ENCODE measurements at regions not wholly inside any gene's neighbourhood (a gene's known extent, or its start where the extent isn't known, plus 50 kb on each side); places are given as distances from the start of the nearest gene placed in this dataset.

GRCh38 chr6:1463275-1463674, 73.9 kb downstream of the FOXF2 start:
- Mint-ChIP-seq H3K27ac (no peak overlapping the region), H3K36me3 (ENCODE audit: low read depth) (no peaks in the 10 kb centered on the region), H3K9me3 (no peaks in the 10 kb centered on the region), H3K27me3 (ENCODE audit: insufficient read depth) (peaks cover 5% of the 10 kb centered on the region), H3K4me1 (ENCODE audit: low read depth) (peaks cover 10% of the 10 kb centered on the region), H3K4me3 (no peak overlapping the region)
- TF ChIP-seq CTCF (IDR thresholded peaks at IDR 0.05): no peak
- no peak for DNase-seq

- TF ChIP-seq CTCF (IDR thresholded peaks at IDR 0.05): no peak
- Mint-ChIP-seq H3K4me3 (no peak overlapping the region), H3K27me3 (ENCODE audit: insufficient read depth) (peaks cover 5% of the 10 kb centered on the region), H3K36me3 (ENCODE audit: low read depth) (no peaks in the 10 kb centered on the region), H3K9me3 (no peaks in the 10 kb centered on the region), H3K4me1 (ENCODE audit: low read depth) (peaks cover 10% of the 10 kb centered on the region), H3K27ac (no peak overlapping the region)
- DNase-seq: no peak
Observed at GRCh38 chr6:1463751-1464426, 74.5 kb downstream of the FOXF2 start.

- Mint-ChIP-seq H3K36me3 (ENCODE audit: low read depth) (no peaks in the 10 kb centered on the region), H3K9me3 (no peaks in the 10 kb centered on the region), H3K4me3 (no peak overlapping the region), H3K27me3 (ENCODE audit: insufficient read depth) (peaks cover 5% of the 10 kb centered on the region), H3K27ac (no peak overlapping the region), H3K4me1 (ENCODE audit: low read depth) (peaks cover 10% of the 10 kb centered on the region)
- no peak for DNase-seq
- TF ChIP-seq CTCF (IDR thresholded peaks at IDR 0.05): no peak
Observed at GRCh38 chr6:1464781-1465370, 75.5 kb downstream of the FOXF2 start.

- Mint-ChIP-seq H3K27me3 (ENCODE audit: insufficient read depth) (peaks cover 7% of the 10 kb centered on the region), H3K9me3 (no peaks in the 10 kb centered on the region), H3K4me1 (ENCODE audit: low read depth) (peaks cover 3% of the 10 kb centered on the region), H3K27ac (no peak overlapping the region), H3K36me3 (ENCODE audit: low read depth) (no peaks in the 10 kb centered on the region), H3K4me3 (no peak overlapping the region)
- no peak for DNase-seq
- no peak for TF ChIP-seq CTCF (IDR thresholded peaks at IDR 0.05)
Observed at GRCh38 chr6:1468126-1468525, 78.8 kb downstream of the FOXF2 start.

GRCh38 chr6:1470040-1470439, 80.7 kb downstream of the FOXF2 start:
- Mint-ChIP-seq H3K36me3 (ENCODE audit: low read depth) (no peaks in the 10 kb centered on the region), H3K27me3 (ENCODE audit: insufficient read depth) (peaks cover 7% of the 10 kb centered on the region), H3K9me3 (no peaks in the 10 kb centered on the region), H3K27ac (no peak overlapping the region), H3K4me1 (ENCODE audit: low read depth) (peaks cover 8% of the 10 kb centered on the region), H3K4me3 (no peak overlapping the region)
- no peak for TF ChIP-seq CTCF (IDR thresholded peaks at IDR 0.05)
- DNase-seq: no peak
